Mammary epithelial cell (primary cell): ENCODE measurements at regions not wholly inside any gene's neighbourhood (a gene's known extent, or its start where the extent isn't known, plus 50 kb on each side); places are given as distances from the start of the nearest gene placed in this dataset.

Source experiments
- CTCF ChIP-seq, 2 donors: IDR thresholded peaks in 1 of 2; conservative IDR thresholded peaks in 1 of 2; 2 replicates each; pipeline ENCODE4 v1.5.1; 2011 to 2012; ENCODE audit warnings: inconsistent platforms in 2 of 2, low read length in 2 of 2, mild to moderate bottlenecking in 2 of 2, control low read depth in 1 of 2, low read depth in 1 of 2; ENCODE audit not compliant: insufficient read depth in 1 of 2; ENCODE audit errors: extremely low read depth in 1 of 2
- EZH2 ChIP-seq: IDR thresholded peaks from 2 replicates; pipeline ENCODE4 v1.6.1; 2012; ENCODE audit warnings: low read length, inconsistent platforms, borderline replicate concordance

- no peak for TF ChIP-seq EZH2
- TF ChIP-seq CTCF (conservative IDR thresholded peaks at IDR 0.05 in 1 of 2, IDR thresholded peaks at IDR 0.05 in 1 of 2; ENCODE audit: extremely low read depth in 1 of 2, insufficient read depth in 1 of 2, low read depth in 1 of 2, low read length in 2 of 2), result no peak
Observed at GRCh38 chr3:30475038-30475808, 131.2 kb upstream of the TGFBR2 start.
